TTC549 (cell line): ENCODE measurements at regions not wholly inside any gene's neighbourhood (a gene's known extent, or its start where the extent isn't known, plus 50 kb on each side); places are given as distances from the start of the nearest gene placed in this dataset.
"Not testable (repeated sequence)": the region's sequence is repeated elsewhere in the genome, so short reads cannot be mapped to it uniquely, and the experiment has no call there.

Experiments used
- FAIRE-seq: peaks from 2 replicates; lab custom pipeline; 2012; peaks lifted over from hg19 to GRCh38; lab: Jason Lieb, UNC

DNA sequence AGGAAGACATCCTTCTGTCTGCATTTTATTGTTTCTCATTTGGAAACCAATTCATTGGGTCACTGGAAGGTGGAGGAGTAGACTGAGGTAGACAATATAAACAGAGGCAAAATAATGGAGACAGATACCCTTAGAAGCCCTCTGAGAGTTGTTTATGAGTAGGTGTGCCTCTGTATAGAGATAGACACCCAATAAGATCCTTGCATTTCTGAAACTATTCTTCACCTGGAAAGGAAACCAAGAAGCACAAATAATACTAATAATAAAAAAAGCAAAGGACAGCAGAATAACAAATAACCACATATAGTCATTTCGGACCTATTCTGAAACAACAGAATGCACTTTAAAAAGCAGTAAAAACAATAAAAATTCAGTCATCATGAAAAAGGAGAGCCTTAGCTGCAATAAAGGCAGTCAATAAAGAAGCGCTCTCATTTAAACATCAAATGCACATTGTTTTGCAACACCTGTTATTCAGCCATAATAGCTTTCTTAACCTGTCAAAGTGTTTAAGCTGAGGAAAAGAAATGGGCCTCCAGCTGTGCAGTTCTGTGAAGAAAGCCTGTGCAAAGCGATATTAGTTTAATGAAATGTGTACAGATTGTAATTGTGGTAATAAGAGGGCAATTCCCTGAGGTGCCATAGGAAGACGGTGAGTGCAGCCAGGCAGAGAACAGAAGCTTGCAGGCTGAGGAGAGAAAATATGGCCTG, 904.2 kb downstream of the STPG2 start:
- FAIRE-seq, result no peak

DNA sequence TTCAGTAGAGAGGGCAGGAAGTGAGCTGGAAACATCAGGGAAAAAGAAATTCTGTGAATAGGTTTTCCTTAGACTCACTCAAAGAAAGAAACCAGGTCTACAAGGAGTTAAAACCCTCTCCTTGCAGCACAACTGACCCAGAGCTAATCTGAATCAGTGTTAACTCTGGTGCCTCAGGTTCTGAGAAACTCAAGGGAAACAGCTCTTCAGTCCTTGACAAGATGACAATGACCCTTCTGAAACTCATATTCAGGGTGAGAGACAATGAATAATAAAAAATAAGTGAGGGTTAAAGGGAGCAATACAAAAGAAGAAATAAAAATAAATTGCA, 903.6 kb downstream of the STPG2 start:
- FAIRE-seq, result no peak

DNA sequence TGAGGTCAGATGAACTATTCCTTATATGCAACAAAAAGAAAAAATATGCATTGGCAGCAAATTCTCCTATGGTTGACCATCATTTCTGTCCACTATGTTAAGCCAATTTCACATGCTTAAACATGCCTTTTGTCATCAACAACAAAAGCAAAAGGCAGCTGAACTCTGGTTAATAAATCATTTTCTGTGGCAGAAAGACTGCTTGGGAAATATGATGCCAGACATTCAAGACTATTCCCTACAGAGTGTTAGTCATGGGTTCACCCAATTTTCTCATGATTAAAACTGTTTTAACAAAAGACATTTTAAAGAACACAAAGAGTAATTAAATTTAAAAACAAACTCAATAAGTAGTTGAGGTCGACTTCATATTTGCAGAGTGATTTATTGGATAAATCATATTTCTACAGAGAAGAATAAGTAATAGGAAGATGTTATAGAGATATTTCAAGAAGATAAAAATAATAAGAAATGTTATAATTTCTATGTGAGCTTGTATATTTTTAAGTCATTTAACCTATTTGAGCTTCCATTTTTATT, 890.6 kb downstream of the STPG2 start:
- FAIRE-seq, result no peak

DNA sequence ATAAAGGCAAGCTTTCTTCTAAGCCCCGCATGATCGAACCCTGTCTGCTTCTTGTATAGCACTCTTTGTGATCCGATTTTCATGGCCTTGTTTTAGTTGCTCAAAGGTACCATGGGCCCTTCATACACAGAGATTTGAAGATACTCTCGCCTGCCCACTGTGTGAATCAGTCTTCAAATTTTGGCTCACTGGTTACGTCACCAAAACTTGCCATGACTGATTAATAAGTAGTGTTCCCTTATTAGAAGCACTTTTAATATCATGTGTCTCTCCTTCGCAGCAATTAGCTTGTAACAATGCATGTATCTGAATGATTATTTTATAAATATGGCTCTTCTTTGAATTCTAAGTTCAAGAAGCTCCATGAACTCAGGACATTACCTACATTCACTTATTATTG, 880.5 kb downstream of the STPG2 start:
- no peak for FAIRE-seq

DNA sequence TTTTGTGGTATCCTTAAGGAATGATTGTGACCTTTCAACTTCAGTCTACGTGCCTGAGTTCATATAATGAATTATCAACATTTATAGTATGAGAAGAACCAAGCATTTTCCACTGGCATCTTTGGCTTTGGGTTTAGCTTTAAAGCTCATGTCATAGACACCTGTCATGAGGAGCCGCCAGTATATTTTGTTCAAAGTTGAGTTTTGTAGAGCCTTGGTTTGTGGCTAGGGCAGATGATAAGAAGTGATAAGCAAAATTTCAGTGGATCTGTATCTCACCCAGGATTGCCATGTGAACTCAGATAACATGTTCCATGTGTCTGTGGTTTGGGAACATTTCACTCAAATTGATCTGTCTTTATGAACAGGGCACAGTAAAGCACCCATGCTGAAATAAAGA, 873.2 kb downstream of the STPG2 start:
- no peak for FAIRE-seq

DNA sequence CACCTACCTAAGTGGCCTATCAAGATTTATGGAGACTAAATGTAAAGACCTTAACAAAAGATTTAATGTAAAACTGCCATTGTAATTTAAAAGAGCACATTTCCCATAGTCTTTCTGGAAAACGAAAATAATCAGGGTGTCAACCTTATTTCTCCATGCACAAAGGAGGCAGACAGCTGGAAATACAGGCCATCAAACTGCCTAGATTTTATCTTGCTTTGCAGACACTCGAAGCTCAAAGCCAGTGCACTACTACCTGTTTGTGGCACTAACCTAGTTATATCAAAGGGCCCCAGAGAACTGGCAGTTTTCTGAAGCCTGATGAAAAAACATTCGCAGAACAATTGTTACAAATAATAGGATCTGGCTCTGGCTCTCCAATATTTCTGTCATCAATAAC, 863.9 kb downstream of the STPG2 start:
- FAIRE-seq, result no peak

DNA sequence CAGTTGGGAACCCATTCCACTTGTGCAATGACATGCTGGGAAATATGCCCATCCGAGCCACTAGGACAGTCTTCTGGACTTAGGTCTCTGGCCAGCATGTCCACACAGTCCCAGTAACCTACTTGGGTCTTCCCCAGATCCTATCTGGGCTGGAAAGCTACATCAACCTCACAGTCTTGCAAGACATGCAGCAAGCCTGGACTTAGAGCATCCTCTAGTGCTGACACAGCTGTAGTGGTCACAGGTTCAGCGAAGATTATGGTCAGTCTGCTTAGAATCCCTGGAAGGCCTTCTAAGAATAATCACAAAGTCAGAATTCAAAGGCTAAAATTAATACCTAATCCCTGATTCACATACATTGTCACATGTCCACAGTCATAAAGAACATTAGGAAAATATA, 842.7 kb downstream of the STPG2 start:
- no peak for FAIRE-seq

DNA sequence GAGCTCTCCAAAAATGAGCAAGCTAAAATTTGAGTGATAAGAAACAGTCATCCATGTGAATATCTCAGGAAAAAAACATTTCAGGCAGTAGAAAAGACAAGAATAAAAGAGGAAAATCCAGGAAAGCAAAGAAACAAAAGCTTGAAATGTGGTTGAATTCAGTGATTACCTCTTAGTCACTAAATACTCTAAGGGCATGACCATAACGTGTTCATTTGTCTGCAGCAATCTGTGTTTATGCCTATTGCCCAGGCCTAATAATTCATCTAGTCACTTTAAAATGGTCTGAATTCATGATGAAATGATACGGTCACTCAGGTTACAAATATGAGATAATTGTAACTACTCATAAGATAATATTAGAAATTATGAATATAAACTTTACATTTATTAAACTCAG, 837.9 kb downstream of the STPG2 start:
- FAIRE-seq, result no peak

DNA sequence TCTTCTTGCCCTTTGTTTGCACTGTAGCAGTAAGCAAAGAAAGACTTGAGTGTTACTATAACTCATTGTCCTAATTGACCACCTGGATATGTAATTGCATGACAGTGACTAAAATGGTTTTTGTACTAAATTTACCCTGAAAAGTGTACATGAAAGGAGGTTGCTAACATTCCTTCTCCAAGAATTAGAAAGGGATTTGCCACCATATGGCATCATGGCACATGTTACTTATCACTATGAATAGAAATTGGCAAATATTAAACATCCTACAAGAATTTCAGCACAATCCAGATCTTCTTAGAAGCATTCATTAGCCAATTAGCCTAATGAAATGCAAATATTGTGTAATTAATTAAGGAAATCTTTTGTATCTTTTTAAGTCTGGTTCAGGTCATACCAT, 834.2 kb downstream of the STPG2 start:
- FAIRE-seq, result no peak

DNA sequence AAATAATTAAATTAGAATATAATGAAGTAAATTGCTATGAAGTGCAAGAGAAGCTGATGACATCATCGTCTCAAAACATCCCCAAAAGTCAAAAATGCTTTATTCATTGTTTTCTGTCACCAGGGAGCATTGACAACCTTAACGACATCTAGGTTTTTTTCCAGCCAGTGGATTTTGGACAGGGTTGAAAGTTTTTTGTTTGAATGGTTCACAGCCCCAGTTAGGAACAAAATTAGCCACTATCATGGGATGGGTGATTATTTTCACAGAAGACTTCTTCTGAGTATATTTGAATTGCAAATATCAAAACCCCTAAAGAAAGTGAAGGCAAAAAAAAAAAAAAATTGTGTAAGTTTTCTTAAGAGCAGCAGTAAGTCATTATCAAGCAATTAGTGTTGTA, 826.1 kb downstream of the STPG2 start:
- no peak for FAIRE-seq

DNA sequence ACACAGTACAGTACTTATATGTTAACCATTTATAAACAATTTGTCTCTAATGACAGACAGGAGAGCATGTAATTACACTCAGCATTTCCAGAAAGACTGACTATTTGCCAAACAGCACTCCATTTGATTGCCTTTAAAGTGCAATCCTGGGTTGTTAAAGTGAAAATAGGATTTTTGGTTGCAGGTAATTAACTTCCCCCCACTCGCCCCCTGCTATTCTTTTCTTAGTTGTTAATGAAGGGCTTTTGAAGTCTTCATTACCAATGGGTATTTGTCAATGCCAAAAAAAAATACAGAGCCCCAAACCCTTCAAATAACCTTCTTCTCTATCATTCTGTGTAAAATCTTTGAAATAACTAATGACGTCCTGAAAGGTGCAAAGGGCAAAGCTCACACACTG, 825.6 kb downstream of the STPG2 start:
- FAIRE-seq, result no peak

DNA sequence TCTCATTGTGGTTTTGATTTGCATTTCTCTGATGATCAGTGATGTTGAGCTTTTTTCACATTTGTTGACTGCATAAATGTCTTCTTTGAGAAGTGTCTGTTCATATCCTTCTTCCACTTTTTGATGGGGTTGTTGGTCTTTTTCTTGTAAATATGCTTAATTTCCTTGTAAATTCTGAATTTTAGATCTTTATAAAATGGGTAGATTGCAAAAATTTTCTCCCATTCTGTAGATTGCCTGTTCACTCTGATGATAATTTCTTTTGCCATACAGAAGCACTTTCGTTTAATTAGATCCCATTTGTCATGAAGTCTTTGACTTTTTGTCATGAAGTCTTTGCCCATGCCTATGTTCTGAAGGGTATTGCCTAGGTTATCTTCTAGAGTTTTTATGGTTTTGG, 817.5 kb downstream of the STPG2 start:
- FAIRE-seq, result not testable (repeated sequence)

DNA sequence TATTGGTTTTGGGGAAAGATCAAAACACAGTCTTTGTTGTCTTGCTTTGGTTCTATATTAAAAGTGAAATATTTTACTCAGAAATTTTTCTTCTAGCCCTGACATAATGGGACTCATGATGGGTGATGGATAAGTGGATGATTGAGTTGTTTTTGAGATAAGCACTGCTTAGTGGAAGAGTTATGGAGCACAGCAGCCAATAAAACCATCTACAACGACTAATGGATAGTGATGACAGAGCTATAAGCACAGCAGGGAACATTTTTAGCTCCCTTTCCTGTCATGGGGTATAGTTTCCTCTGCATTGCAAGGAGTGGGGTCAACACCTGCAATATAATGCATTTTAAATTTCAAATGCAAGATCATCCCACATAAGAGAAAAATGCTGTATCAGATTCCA, 812.4 kb downstream of the STPG2 start:
- FAIRE-seq, result no peak

DNA sequence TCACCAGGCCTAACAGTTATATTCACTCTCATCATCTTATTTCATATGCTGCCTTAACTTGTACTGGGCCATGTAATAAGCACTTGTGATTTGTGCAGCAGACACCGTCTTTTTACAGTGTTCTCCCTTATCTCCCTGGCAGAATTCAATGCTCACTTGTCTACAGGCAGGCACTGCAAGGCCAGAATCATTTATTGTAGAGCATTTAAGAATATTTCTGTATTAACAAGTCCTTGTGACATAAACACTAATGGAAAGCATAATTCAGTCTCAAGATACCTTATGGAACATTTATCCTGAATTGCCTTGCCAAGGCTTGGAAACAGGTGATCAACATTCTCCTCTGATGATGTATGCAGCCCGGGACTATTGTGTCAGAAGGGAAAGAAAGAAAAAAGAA, 808.9 kb downstream of the STPG2 start:
- no peak for FAIRE-seq

DNA sequence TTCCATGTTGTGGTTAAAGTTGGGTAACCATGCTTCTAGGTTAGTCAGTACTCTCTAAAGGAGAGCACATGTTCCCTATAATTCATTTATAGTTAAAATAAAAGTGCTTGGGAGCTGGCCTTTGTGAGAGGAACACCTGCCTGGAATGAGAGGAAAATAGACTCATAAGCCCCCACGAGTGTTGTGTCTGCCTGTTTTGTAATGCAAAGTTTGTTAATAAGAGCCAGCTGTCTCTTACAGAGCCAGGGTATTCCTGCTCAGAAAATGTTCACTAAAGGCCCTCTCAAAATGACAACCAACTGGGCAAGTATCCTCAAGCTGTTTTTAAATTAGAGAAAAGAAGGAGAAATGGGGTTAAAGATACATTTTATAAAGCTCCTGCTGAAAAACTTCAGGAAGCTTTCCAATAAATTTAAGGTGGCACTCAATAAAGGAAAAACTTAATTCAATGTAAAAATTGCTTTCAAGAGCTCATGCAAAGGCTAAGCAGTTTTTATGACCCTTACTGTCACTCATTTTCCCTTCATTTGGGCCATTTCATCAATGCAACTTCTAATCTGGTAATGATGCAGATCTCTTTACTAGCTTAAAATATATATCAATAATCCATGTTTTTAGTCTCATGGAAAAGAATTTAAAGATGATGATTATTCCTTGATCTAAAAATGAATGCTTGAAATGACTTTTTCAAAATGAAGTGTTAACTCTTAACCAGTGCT, 793.6 kb downstream of the STPG2 start:
- FAIRE-seq, result no peak

DNA sequence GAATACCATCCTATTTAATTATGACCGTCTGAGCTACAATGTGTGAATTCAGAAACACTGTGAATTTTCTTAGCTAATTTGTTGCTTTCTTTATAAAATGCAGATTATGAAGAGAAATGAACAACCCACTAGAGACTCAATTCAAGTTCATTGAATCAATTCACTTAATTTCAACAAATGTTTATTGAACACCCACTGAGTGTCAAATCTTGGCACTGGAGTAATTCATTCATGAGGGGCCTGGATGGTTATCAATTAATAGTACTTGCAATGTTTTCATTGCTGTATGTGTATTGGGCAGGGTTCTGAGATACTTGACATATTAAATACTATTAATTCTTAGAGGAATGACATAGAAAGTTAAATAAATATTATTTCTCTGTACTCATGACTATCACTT, 789.4 kb downstream of the STPG2 start:
- no peak for FAIRE-seq

DNA sequence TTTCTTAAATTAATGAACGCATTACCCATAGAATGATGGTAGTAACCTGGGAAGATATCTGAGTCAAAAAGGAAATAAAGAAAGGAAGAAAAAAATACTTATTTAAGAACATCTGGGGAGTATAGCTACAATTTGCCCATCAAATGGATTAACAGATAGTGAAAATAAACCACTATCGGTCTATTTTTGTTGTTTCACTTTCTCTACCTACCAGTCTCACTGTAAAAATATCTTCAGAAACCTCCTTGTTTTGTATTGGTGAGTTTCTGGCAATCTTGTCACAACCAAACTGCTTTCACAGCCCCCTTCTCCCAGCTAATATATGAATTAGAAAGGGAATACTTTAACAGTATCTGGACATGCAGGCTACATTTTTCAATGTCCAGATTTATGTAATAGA, 783.5 kb downstream of the STPG2 start:
- FAIRE-seq, result no peak

DNA sequence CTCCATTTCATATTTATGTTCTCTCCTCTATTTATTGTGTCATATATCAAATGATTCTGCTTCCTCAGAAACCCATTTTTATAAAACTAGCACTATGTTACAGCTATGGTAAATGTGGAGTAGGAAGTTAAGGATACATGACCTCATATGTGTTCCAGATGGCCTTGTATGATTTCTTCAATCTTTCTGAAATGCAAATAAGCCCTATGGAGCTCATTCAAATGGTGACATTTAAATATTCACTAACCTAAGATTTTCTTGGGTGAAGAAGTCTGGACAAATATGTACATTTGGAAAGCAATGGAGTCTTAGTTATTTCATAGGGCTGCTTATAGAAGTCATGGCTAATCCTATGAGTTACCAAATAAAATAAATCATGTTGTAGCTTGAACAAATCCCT, 782.5 kb downstream of the STPG2 start:
- FAIRE-seq, result no peak

DNA sequence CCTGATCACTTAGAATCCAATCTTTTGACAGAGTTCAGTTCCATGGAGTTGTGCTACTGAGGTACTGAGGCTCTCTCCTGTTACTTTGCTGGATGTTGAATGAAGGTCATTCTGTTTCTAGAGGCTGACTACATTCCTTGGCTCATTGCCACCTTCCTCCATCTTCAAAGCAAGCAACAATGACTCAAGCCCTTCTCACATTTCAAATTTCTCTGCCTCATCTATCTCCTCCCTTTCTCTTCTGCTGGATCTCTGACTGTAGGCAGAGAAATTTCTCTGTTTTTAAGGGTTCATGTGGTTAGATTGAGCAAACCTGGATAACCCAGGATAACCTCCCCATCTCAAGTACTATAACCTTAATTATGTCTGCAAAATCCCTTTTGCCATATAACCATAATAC, 775.4 kb downstream of the STPG2 start:
- FAIRE-seq, result no peak

DNA sequence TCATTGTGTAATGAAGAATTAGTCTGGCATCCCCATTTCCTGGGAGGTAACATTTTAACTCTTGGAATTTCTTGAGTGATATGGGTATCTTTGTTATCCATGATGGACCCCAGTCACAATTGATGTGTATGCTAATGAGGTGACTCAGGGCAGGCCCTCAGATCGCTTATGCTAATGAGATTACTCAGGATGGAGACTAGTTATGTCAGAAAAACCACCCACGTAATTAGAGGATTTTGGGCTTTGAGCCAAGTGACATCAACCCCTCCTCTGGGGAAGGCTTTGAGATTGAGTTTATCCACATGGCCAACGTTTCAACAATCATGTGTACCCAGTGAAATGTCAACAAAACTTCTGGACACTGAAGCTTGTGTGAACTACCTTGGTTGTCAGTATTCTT, 772.7 kb downstream of the STPG2 start:
- FAIRE-seq, result no peak

DNA sequence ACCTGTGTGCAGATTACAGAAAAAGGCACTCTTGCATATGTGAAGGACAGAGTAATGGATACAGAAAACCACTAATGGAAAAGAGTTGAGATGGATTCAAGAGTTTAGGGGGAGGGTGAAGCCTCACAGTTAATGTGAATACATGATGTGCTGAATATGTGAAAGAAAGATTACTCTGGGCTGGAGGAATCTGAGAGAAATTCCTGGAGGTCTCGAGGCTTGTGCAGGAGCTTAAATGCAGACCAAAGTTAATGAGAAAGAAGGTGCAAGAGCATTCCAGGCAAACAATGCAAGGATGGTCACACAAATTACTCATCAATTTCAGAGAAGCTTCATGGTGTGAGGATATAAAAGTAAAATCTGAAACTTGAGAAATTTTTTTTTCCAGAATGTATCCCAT, 768.8 kb downstream of the STPG2 start:
- FAIRE-seq, result no peak

DNA sequence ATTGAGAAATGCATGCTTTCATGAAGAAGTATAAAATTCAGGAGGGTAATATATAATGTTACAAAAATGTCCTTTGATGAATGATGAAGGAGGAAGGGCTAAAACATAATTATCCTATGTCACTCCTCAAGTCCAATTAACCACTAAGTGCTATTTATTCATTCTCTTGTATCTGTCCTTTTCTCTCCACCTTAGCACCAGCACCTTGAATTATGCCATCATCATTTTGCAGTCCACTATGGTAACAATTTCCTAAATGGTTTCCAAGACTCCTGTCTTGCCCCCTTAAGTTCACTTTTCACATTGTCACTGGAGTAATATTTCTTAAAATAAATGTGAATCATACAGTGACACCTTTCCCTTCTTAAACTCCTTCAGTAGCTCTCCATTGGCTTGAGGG, 756.3 kb downstream of the STPG2 start:
- FAIRE-seq, result no peak

DNA sequence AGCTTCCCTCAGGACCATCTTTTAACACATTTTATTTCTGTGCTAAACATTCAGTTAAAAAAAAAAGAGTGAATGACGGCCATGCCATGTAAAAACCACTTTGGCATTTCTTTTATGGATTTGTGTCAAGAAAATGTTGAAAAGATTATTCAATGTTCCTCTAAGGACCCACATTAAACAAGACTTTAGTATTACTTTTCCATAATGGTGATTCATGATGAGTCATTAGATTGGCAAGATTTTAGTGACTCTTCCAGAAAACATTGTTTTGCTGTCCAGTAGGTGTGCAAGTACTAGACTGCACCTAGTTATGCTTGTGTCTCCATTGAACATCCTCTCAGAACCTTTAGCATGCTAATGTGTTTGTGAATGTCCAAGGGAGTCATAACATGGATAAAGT, 748.6 kb downstream of the STPG2 start:
- no peak for FAIRE-seq

DNA sequence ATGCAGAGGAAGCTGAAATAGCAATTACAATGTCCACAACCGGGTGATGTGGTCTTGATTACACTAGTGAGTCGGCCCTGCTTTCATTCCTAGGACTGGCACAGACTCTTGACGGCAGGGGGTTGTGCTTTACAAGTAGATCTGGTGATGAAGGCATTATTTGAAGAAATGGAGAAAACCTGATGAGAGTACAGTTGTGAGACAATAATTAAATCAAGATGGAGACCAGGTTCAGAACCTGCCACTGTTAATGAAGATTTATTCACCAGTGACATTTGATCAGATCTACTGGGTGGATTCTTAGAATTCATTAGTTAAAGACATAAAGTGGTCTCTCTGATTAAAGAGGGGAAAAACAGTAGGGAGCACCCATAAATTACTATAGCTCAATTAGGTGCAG, 747.2 kb downstream of the STPG2 start:
- FAIRE-seq, result no peak
